Liver (tissue), 8 donors: ENCODE measurements at regions not wholly inside any gene's neighbourhood (a gene's known extent, or its start where the extent isn't known, plus 50 kb on each side); places are given as distances from the start of the nearest gene placed in this dataset.

Source experiments
- DNase-seq: peaks from one replicate; pipeline ENCODE4 v3.0.0-alpha.2; 2017; ENCODE audit warnings: low spot score
- H3K27ac ChIP-seq, 2 donors: one replicate each; pipeline ENCODE4 v1.7.0; 2013; ENCODE audit warnings: inconsistent platforms in 2 of 2, low read length in 2 of 2, control low read depth in 1 of 2, low read depth in 1 of 2, mild to moderate bottlenecking in 1 of 2
- H3K27me3 ChIP-seq, 4 donors: one replicate each; pipeline versions ENCODE4 v1.6.1 to v1.7.0; 2013; ENCODE audit warnings: low read length in 3 of 4, inconsistent platforms in 1 of 4, mild to moderate bottlenecking in 1 of 4, moderate library complexity in 1 of 4; ENCODE audit not compliant: control insufficient read depth in 4 of 4, insufficient read depth in 4 of 4
- H3K36me3 ChIP-seq, 4 donors: one replicate each; pipeline versions ENCODE4 v1.6.1 to v1.7.0; 2013; ENCODE audit warnings: low read length in 3 of 4, mild to moderate bottlenecking in 3 of 4, low read depth in 1 of 4, moderate library complexity in 1 of 4; ENCODE audit not compliant: control insufficient read depth in 4 of 4, insufficient read depth in 3 of 4
- H3K4me1 ChIP-seq, 4 donors: one replicate each; pipeline versions ENCODE4 v1.6.1 to v1.7.0; 2013; ENCODE audit warnings: low read length in 3 of 4, mild to moderate bottlenecking in 3 of 4, moderate library complexity in 1 of 4; ENCODE audit not compliant: control insufficient read depth in 4 of 4, insufficient read depth in 4 of 4
- H3K4me3 ChIP-seq, 3 donors: one replicate each; pipeline versions ENCODE4 v1.6.1 to v1.7.0; 2013; ENCODE audit warnings: low read length in 3 of 3, control low read depth in 1 of 3, low read depth in 1 of 3, mild to moderate bottlenecking in 1 of 3
- H3K9ac ChIP-seq, 2 donors: one replicate each; pipeline ENCODE4 v1.7.0; 2013; ENCODE audit warnings: low read length in 2 of 2, mild to moderate bottlenecking in 2 of 2, moderate library complexity in 2 of 2, control low read depth in 1 of 2, low read depth in 1 of 2
- H3K9me3 ChIP-seq, 4 donors: one replicate each; pipeline versions ENCODE4 v1.6.1 to v1.7.0; 2013; ENCODE audit warnings: low read length in 3 of 4; ENCODE audit not compliant: control insufficient read depth in 4 of 4
- CTCF ChIP-seq: fragments of 150-350 bp; IDR thresholded peaks from 2 replicates; pipeline ENCODE4 v1.5.1; 2017; ENCODE audit warnings: improper control_type of control experiment, low read depth, low read length; ENCODE audit not compliant: missing input control
- FOXA1 ChIP-seq: IDR thresholded peaks from 2 replicates; pipeline ENCODE4 v1.6.1; 2016; ENCODE audit warnings: antibody characterized with exemption
- GABPA ChIP-seq, 2 donors: IDR thresholded peaks in 1 of 2; conservative IDR thresholded peaks in 1 of 2; 2 replicates each; pipeline ENCODE4 v1.6.1; 2016; ENCODE audit warnings: antibody characterized with exemption in 2 of 2, mild to moderate bottlenecking in 1 of 2, moderate library complexity in 1 of 2
- HNF4A ChIP-seq, 2 donors: conservative IDR thresholded peaks; 2 replicates each; pipeline ENCODE4 v1.6.1; 2016; ENCODE audit warnings: antibody characterized with exemption in 2 of 2, mild to moderate bottlenecking in 2 of 2
- HNF4G ChIP-seq: IDR thresholded peaks from 2 replicates; pipeline ENCODE4 v1.6.1; 2016; ENCODE audit warnings: antibody characterized with exemption
- JUND ChIP-seq, 2 donors: IDR thresholded peaks; 2 replicates each; pipeline ENCODE4 v1.6.1; 2016; ENCODE audit warnings: antibody characterized with exemption in 2 of 2
- NR2F2 ChIP-seq: IDR thresholded peaks from 2 replicates; pipeline ENCODE4 v1.6.1; 2016; ENCODE audit warnings: antibody characterized with exemption
- RAD21 ChIP-seq, 2 donors: IDR thresholded peaks; 2 replicates each; pipeline ENCODE4 v1.6.1; 2016; ENCODE audit warnings: antibody characterized with exemption in 2 of 2, mild to moderate bottlenecking in 2 of 2
- REST ChIP-seq: IDR thresholded peaks from 2 replicates; pipeline ENCODE4 v1.6.1; 2016; ENCODE audit warnings: antibody characterized with exemption, mild to moderate bottlenecking
- RXRA ChIP-seq, 2 donors: IDR thresholded peaks; 2 replicates each; pipeline ENCODE4 v1.6.1; 2017 to 2018; ENCODE audit warnings: antibody characterized with exemption in 2 of 2, mild to moderate bottlenecking in 1 of 2
- SP1 ChIP-seq: IDR thresholded peaks from 2 replicates; pipeline ENCODE4 v1.6.1; 2018; ENCODE audit warnings: antibody characterized with exemption, mild to moderate bottlenecking
- TAF1 ChIP-seq: conservative IDR thresholded peaks from 2 replicates; pipeline ENCODE4 v1.6.1; 2016; ENCODE audit warnings: antibody characterized with exemption, mild to moderate bottlenecking
- YY1 ChIP-seq: IDR thresholded peaks from 2 replicates; pipeline ENCODE4 v1.6.1; 2016; ENCODE audit warnings: antibody characterized with exemption, mild to moderate bottlenecking
- ZBTB33 ChIP-seq: IDR thresholded peaks from 2 replicates; pipeline ENCODE4 v1.6.1; 2016; ENCODE audit warnings: antibody characterized with exemption
- WGBS: extraction: QIAGEN DNeasy Blood & Tissue Kit; methylation state at CpG from one replicate; pipeline ENCODE4 v1.1.7; 2013; 5-methylcytosine and 5-hydroxymethylcytosine counted together
- TF ChIP-seq, protein P1 (sequence below): IDR thresholded peaks from 2 replicates; pipeline ENCODE4 v1.6.1; 2016; ENCODE audit warnings: antibody characterized with exemption
- TF ChIP-seq, protein P2 (sequence below): IDR thresholded peaks from 2 replicates; pipeline ENCODE4 v1.6.1; 2016; ENCODE audit warnings: antibody characterized with exemption
- donor health status: healthy.
- donor health status: healthy.
- donor health status: healthy.
- donor health status: healthy.
- donor health status: healthy.

GRCh38 chr13:106302843-106303242 lies 232.6 kb downstream of the EFNB2 start (continued):
- TF ChIP-seq, protein P1, sequence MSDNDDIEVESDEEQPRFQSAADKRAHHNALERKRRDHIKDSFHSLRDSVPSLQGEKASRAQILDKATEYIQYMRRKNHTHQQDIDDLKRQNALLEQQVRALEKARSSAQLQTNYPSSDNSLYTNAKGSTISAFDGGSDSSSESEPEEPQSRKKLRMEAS: no peak
- TF ChIP-seq RXRA (IDR thresholded peaks at IDR 0.05): no peak

- Histone ChIP-seq H3K9ac (no peak overlapping the region), H3K4me3 (no peak overlapping the region), H3K27ac (no peak overlapping the region), H3K9me3 (peaks cover 0 to 3% (median under 1%) of the 10 kb centered on the region in 4 donors), H3K27me3 (no peaks in the 10 kb centered on the region), H3K36me3 (no peaks in the 10 kb centered on the region), H3K4me1 (no peaks in the 10 kb centered on the region)
- DNase-seq: no peak
- TF ChIP-seq REST: no peak
- TF ChIP-seq HNF4A (conservative IDR thresholded peaks at IDR 0.05): no peak
- TF ChIP-seq, protein P2, sequence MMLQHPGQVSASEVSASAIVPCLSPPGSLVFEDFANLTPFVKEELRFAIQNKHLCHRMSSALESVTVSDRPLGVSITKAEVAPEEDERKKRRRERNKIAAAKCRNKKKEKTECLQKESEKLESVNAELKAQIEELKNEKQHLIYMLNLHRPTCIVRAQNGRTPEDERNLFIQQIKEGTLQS: no peak
- no peak for TF ChIP-seq JUND (IDR thresholded peaks at IDR 0.05)
- TF ChIP-seq YY1: no peak
- no peak for TF ChIP-seq NR2F2
- TF ChIP-seq HNF4G: no peak
- TF ChIP-seq GABPA (IDR thresholded peaks at IDR 0.05 in 1 of 2, conservative IDR thresholded peaks at IDR 0.05 in 1 of 2): no peak
- TF ChIP-seq FOXA1: no peak
- TF ChIP-seq SP1: no peak
- TF ChIP-seq RAD21 (IDR thresholded peaks at IDR 0.05): no peak
- WGBS: 76% methylated on average over 1 of the region's 1 CpG
Measured at GRCh38 chr13:106302011-106302410, 233.5 kb downstream of the EFNB2 start.

DNA sequence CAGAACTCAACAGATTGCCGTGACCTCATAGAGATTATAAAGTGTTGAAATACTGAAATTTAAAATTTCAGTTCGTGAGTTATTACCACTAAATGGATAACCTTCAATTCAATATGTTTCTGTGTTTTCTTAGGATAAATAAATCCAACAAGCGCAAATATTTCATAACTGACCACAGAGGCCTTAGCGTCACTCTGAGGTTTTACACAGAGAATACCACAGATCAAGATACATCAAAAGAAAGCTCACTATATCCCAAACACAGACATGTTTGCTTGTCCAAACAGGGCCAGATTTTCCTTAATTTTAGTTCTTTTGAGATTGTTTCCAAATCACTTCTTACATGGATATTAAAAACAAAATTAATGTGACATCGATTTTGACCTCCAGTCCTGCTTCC lies 235.8 kb downstream of the EFNB2 start:
- Histone ChIP-seq H3K9me3 (peaks cover 0 to 3% (median under 1%) of the 10 kb centered on the region in 4 donors), H3K9ac (no peak overlapping the region), H3K27me3 (no peaks in the 10 kb centered on the region), H3K4me1 (no peaks in the 10 kb centered on the region), H3K4me3 (no peak overlapping the region), H3K36me3 (no peaks in the 10 kb centered on the region), H3K27ac (no peak overlapping the region)
- no peak for DNase-seq
- 75% methylated on average over 5 of the region's 5 CpGs for WGBS
- no peak for TF ChIP-seq TAF1

DNA sequence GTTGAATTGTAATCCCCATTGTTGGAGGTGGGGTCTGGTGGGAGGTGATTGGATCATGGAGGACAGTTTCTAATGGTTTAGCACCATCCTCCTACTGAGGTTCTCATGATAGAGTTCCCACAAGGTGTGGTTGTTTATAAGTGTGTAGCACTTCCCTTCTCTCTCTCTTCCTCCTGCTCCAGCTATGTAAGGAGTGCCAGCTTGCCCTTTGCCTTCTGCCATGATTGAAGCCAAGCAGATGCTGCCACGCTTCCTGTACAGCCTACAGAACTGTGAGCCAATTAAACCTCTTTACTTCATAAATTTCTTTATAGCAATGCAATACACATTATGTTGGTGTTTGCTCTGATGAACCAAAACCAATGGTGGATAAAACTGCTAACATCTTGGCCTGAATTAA lies 238.2 kb downstream of the EFNB2 start:
- Histone ChIP-seq H3K9me3 (no peaks in the 10 kb centered on the region), H3K27me3 (peaks cover 0 to under 1% (median 0%) of the 10 kb centered on the region in 4 donors), H3K4me1 (no peaks in the 10 kb centered on the region), H3K9ac (no peak overlapping the region), H3K4me3 (no peak overlapping the region), H3K27ac (no peak overlapping the region), H3K36me3 (no peaks in the 10 kb centered on the region)
- TF ChIP-seq FOXA1 (no peak), RAD21 (IDR thresholded peaks at IDR 0.05) (no peak), RXRA (IDR thresholded peaks at IDR 0.05) (no peak), SP1 (no peak), TAF1 (no peak), JUND (IDR thresholded peaks at IDR 0.05) (no peak), GABPA (IDR thresholded peaks at IDR 0.05 in 1 of 2, conservative IDR thresholded peaks at IDR 0.05 in 1 of 2) (no peak), CTCF (no peak), ZBTB33 (no peak), YY1 (no peak), HNF4G (no peak)
- TF ChIP-seq, protein P2: no peak
- TF ChIP-seq, protein P1: no peak
- no peak for DNase-seq
- 58% methylated on average over 1 of the region's 1 CpG for WGBS
